ENCODE measurements at regions not wholly inside any gene's neighbourhood (a gene's known extent, or its start where the extent isn't known, plus 50 kb on each side); places are given as distances from the start of the nearest gene placed in this dataset.
"Not testable (repeated sequence)": the region's sequence is repeated elsewhere in the genome, so short reads cannot be mapped to it uniquely, and the experiment has no call there.

DNA sequence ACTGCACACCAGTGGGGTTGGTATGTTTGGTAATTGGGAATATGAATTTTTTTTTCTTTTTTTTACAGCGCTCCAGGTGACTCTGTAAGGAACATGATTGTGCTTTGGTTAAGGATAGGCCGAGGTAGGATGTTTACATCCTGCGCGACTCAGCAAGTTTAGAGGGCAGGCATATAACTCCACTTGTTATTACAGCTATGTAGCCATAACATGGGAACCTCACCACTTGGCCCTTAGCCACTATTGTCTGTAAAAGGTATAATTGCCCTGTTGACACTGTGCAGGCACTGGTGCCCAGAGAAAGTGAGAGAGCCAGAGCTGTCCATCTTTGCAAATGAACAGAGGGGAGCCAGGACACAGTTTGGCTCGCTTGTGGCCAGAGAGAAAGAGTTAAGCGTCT, 172.9 kb downstream of the MCHR2 start:
- no peaks in the 10 kb centered on the region for H3K9me3 ChIP-seq (replicated peaks)
- no peak overlapping the region for H3K4me3 ChIP-seq
- intact Hi-C loops (cut with micrococcal nuclease) = no loop called here
- no peaks in the 10 kb centered on the region for H3K36me3 ChIP-seq
- no peaks in the 10 kb centered on the region for H3K4me1 ChIP-seq
- H3K27ac ChIP-seq (replicated peaks) = no peak overlapping the region
- DNase-seq = no peak
- peaks cover 44% of the 10 kb centered on the region for H3K27me3 ChIP-seq (ENCODE audit: low read depth)
- TF ChIP-seq, protein P1, sequence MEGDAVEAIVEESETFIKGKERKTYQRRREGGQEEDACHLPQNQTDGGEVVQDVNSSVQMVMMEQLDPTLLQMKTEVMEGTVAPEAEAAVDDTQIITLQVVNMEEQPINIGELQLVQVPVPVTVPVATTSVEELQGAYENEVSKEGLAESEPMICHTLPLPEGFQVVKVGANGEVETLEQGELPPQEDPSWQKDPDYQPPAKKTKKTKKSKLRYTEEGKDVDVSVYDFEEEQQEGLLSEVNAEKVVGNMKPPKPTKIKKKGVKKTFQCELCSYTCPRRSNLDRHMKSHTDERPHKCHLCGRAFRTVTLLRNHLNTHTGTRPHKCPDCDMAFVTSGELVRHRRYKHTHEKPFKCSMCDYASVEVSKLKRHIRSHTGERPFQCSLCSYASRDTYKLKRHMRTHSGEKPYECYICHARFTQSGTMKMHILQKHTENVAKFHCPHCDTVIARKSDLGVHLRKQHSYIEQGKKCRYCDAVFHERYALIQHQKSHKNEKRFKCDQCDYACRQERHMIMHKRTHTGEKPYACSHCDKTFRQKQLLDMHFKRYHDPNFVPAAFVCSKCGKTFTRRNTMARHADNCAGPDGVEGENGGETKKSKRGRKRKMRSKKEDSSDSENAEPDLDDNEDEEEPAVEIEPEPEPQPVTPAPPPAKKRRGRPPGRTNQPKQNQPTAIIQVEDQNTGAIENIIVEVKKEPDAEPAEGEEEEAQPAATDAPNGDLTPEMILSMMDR (IDR thresholded peaks at IDR 0.05; ENCODE audit: borderline replicate concordance) = no peak

DNA sequence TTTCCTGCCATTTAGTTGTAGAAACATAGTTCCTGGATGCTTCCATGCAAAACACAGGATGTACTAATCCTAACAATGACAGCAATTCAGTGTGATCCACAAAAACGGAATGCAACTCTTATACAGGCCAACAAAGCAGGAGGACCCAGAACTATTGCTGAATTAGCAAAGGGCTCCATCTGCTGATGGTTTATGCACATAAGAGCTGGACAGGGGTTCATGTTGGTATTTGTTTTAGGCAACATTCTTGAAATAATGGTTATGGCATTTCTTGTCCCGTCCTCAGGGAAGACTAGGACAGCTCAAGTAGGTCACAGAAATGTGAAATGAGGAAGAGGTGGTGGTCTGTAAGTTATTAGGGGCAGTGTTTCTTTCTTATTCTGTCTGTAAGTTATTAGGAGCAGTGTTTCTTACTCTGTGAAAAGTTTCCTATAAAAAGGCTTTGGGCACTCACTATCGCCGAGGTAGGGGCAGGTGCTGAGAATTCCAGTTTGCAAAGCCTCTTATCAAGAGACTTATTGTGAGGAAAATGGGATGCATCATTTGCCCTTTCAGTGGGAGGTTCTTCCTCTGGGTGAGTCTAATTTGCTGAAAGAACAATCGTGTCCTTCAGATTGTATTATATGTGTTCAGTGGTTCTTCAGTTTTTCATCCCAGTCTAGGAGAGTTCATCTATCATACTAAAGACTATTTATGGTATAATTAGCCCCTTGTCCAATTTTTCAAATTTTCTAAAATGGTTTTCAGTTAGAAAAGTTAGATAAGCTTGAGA, 171.1 kb downstream of the MCHR2 start:
- Histone ChIP-seq H3K27ac (replicated peaks) (no peak overlapping the region), H3K9me3 (replicated peaks) (no peaks in the 10 kb centered on the region), H3K4me3 (no peak overlapping the region), H3K27me3 (ENCODE audit: low read depth) (peaks cover 40% of the 10 kb centered on the region), H3K4me1 (no peaks in the 10 kb centered on the region), H3K36me3 (no peaks in the 10 kb centered on the region)
- TF ChIP-seq, protein P1 (IDR thresholded peaks at IDR 0.05; ENCODE audit: borderline replicate concordance) = peak; percentile 51
- intact Hi-C loops (cut with micrococcal nuclease) = no loop called here
- no peak for DNase-seq

DNA sequence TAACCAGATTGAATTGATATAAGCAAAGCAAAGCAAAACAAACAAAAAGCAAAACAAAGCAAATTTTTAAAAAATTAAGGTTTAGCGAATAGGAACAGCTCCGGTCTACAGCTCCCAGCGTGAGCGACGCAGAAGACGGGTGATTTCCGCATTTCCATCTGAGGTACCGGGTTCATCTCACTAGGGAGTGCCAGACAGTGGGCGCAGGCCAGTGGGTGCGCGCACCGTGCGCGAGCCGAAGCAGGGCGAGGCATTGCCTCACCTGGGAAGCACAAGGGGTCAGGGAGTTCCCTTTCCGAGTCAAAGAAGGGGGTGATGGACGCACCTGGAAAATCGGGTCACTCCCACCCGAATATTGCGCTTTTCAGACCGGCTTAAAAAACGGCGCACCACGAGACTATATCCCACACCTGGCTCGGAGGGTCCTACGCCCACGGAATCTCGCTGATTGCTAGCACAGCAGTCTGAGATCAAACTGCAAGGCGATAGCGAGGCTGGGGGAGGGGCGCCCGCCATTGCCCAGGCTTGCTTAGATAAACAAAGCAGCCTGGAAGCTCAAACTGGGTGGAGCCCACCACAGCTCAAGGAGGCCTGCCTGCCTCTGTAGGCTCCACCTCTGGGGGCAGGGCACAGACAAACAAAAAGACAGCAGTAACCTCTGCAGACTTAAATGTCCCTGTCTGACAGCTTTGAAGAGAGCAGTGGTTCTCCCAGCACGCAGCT, 170.3 kb downstream of the MCHR2 start:
- H3K9me3 ChIP-seq (replicated peaks); H3K36me3 ChIP-seq; H3K4me1 ChIP-seq; H3K4me3 ChIP-seq; H3K27ac ChIP-seq (replicated peaks); intact Hi-C loops (cut with micrococcal nuclease); DNase-seq: not testable (repeated sequence)
- peaks cover 40% of the 10 kb centered on the region for H3K27me3 ChIP-seq (ENCODE audit: low read depth)

DNA sequence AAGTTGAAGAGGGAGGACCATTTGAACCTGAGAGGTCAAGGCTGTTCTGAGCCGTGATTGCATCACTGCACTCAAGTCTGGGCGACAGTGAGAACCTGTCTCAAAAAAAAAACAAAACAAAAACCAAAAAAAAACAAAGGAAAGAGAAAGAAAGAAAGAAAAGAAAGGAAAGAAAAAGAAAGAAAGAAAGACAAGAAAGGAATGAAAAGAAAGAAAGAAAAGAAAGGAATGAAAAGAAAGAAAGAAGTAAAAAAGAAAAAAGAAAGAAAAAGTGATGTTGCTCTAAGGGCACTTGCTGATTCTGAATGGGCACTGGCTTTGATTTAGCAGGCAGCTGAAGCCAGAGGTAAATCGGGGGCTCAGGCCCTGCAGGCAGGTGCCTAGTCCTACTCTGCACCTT, 161.0 kb downstream of the MCHR2 start:
- Histone ChIP-seq H3K27ac (replicated peaks) (no peak overlapping the region), H3K36me3 (no peaks in the 10 kb centered on the region), H3K27me3 (ENCODE audit: low read depth) (peaks cover 3% of the 10 kb centered on the region), H3K9me3 (replicated peaks) (no peaks in the 10 kb centered on the region), H3K4me1 (no peaks in the 10 kb centered on the region), H3K4me3 (no peak overlapping the region)
- TF ChIP-seq, protein P1 (IDR thresholded peaks at IDR 0.05; ENCODE audit: borderline replicate concordance) = no peak
- intact Hi-C loops (cut with micrococcal nuclease) = no loop called here
- DNase-seq = no peak

DNA sequence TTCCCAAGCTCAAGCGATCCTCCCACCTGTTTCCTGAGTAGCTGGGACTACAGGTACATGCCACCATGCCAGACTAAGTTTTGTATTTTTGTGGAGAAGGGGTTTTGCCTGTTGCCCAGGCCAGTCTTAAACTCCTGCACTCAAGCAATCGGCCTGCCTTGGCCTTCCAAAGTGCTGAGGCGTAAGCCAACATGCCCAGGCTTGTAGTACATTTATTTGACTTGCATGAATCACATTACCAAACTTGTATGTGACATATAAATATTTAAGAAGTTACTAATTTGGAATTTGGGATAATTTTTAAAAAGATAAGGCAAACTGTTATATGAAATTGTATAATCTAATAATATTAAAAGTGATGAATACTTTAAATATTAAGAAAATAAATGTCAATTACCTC, 157.6 kb downstream of the MCHR2 start:
- H3K9me3 ChIP-seq (replicated peaks) = no peaks in the 10 kb centered on the region
- intact Hi-C loops (cut with micrococcal nuclease) = no loop called here
- peaks cover 3% of the 10 kb centered on the region for H3K27me3 ChIP-seq (ENCODE audit: low read depth)
- H3K27ac ChIP-seq (replicated peaks) = no peak overlapping the region
- no peaks in the 10 kb centered on the region for H3K4me1 ChIP-seq
- DNase-seq = no peak
- TF ChIP-seq, protein P1 (IDR thresholded peaks at IDR 0.05; ENCODE audit: borderline replicate concordance) = no peak
- H3K4me3 ChIP-seq = no peak overlapping the region
- H3K36me3 ChIP-seq = no peaks in the 10 kb centered on the region

DNA sequence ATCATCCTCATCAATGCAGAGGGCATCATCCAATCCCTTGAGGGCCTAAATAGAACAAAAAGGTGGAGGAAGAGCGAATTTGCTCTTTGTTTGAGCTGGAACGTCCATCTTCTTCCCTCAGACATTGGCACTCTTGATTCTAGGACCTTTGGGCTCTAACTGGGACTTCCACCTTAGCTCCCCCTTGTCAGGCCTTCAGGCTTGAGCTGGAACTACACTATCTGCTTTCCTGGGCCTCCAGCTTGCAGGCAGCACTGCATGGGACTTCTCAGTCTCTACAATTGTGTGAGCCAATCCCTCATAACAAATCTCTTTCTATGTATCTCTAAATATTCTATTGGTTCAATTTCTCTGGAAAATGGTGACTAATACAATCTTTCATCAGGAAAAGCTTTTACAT, 155.4 kb downstream of the MCHR2 start:
- TF ChIP-seq, protein P1 (IDR thresholded peaks at IDR 0.05; ENCODE audit: borderline replicate concordance) = no peak
- DNase-seq = no peak
- no peaks in the 10 kb centered on the region for H3K9me3 ChIP-seq (replicated peaks)
- H3K4me3 ChIP-seq = no peak overlapping the region
- no peaks in the 10 kb centered on the region for H3K36me3 ChIP-seq
- intact Hi-C loops (cut with micrococcal nuclease) = no loop called here
- H3K27me3 ChIP-seq (ENCODE audit: low read depth) = no peaks in the 10 kb centered on the region
- no peaks in the 10 kb centered on the region for H3K4me1 ChIP-seq
- H3K27ac ChIP-seq (replicated peaks) = no peak overlapping the region

Data from left ventricle myocardium inferior (tissue), 1 donor.